GM12892 (cell line): ENCODE measurements at regions not wholly inside any gene's neighbourhood (a gene's known extent, or its start where the extent isn't known, plus 50 kb on each side); places are given as distances from the start of the nearest gene placed in this dataset.

ENCODE experiments used
- DNase-seq: peaks from one replicate; pipeline ENCODE4 v3.0.0; 2011; ENCODE audit not compliant: insufficient read length
- FAIRE-seq: peaks from 2 replicates; lab custom pipeline; 2011; peaks lifted over from hg19 to GRCh38; lab: Jason Lieb, UNC
- POLR2A ChIP-seq: IDR thresholded peaks from 2 replicates; pipeline ENCODE4 v1.6.1; 2011; ENCODE audit warnings: low read depth, low read length, control low read depth
- POLR2AphosphoS5 ChIP-seq: IDR thresholded peaks from 2 replicates; pipeline ENCODE4 v1.6.1; 2011; ENCODE audit warnings: low read depth, low read length, control low read depth
- TAF1 ChIP-seq: IDR thresholded peaks from 2 replicates; pipeline ENCODE4 v1.6.1; 2011; ENCODE audit warnings: low read depth, mild to moderate bottlenecking, control low read depth, low read length, borderline replicate concordance

GRCh38 chr9:18124760-18125159 lies 349.2 kb upstream of the ADAMTSL1 start:
- no peak for DNase-seq
- no peak for TF ChIP-seq POLR2A
- no peak for TF ChIP-seq POLR2AphosphoS5
- no peak for TF ChIP-seq TAF1
- FAIRE-seq: no peak

- FAIRE-seq (no peak), DNase-seq (no peak)
- no peak for TF ChIP-seq POLR2AphosphoS5
- no peak for TF ChIP-seq TAF1
- TF ChIP-seq POLR2A: no peak
These were observed 347.0 kb upstream of the ADAMTSL1 start for GRCh38 chr9:18126831-18127498.

- DNase-seq (no peak), FAIRE-seq (no peak)
- TF ChIP-seq TAF1: no peak
- no peak for TF ChIP-seq POLR2AphosphoS5
- no peak for TF ChIP-seq POLR2A
These were observed 346.5 kb upstream of the ADAMTSL1 start for GRCh38 chr9:18127499-18127875.

- DNase-seq (no peak), FAIRE-seq (no peak)
These were observed 344.1 kb upstream of the ADAMTSL1 start for GRCh38 chr9:18129809-18130334.

GRCh38 chr9:18136354-18136994 lies 337.5 kb upstream of the ADAMTSL1 start:
- no peak for TF ChIP-seq TAF1
- no peak for TF ChIP-seq POLR2A
- no peak for TF ChIP-seq POLR2AphosphoS5
- DNase-seq: no peak
- no peak for FAIRE-seq

More at GRCh38 chr9:18129809-18130334, 344.1 kb upstream of the ADAMTSL1 start:
- TF ChIP-seq TAF1: no peak
- TF ChIP-seq POLR2AphosphoS5: no peak
- no peak for TF ChIP-seq POLR2A

GRCh38 chr9:18137815-18138214 lies 336.1 kb upstream of the ADAMTSL1 start:
- TF ChIP-seq POLR2AphosphoS5: no peak
- TF ChIP-seq POLR2A: no peak
- TF ChIP-seq TAF1: no peak
- DNase-seq (no peak), FAIRE-seq (no peak)

GRCh38 chr9:18138656-18139055 lies 335.3 kb upstream of the ADAMTSL1 start:
- FAIRE-seq: no peak
- TF ChIP-seq POLR2AphosphoS5: no peak
- no peak for TF ChIP-seq TAF1
- TF ChIP-seq POLR2A: no peak

GRCh38 chr9:18141681-18142080 lies 332.3 kb upstream of the ADAMTSL1 start:
- DNase-seq (no peak), FAIRE-seq (no peak)
- TF ChIP-seq POLR2AphosphoS5: no peak
- no peak for TF ChIP-seq TAF1
- TF ChIP-seq POLR2A: no peak

More at GRCh38 chr9:18138656-18139055, 335.3 kb upstream of the ADAMTSL1 start:
- DNase-seq: no peak

GRCh38 chr9:18143073-18143745 lies 330.7 kb upstream of the ADAMTSL1 start:
- FAIRE-seq: no peak
- no peak for DNase-seq
- TF ChIP-seq POLR2AphosphoS5: no peak
- no peak for TF ChIP-seq TAF1
- no peak for TF ChIP-seq POLR2A

GRCh38 chr9:18146329-18146728 lies 327.6 kb upstream of the ADAMTSL1 start:
- DNase-seq: no peak
- no peak for FAIRE-seq
- TF ChIP-seq TAF1 (no peak), POLR2A (no peak), POLR2AphosphoS5 (no peak)

- TF ChIP-seq POLR2AphosphoS5 (no peak), POLR2A (no peak), TAF1 (no peak)
- DNase-seq (no peak), FAIRE-seq (no peak)
These were observed 324.4 kb upstream of the ADAMTSL1 start for GRCh38 chr9:18149471-18150011.

GRCh38 chr9:18154661-18155060 lies 319.3 kb upstream of the ADAMTSL1 start:
- FAIRE-seq (no peak), DNase-seq (no peak)
- TF ChIP-seq POLR2A: no peak
- no peak for TF ChIP-seq POLR2AphosphoS5
- no peak for TF ChIP-seq TAF1
